Adipocyte (in vitro differentiated cells): ENCODE measurements at regions not wholly inside any gene's neighbourhood (a gene's known extent, or its start where the extent isn't known, plus 50 kb on each side); places are given as distances from the start of the nearest gene placed in this dataset.

Source experiments
- DNase-seq: peaks from one replicate; pipeline ENCODE4 v3.0.0-alpha.2; 2015; ENCODE audit warnings: low read depth
- H3K27me3 ChIP-seq: replicated peaks from 2 replicates; pipeline ENCODE4 v1.7.0; 2013; ENCODE audit warnings: mild to moderate bottlenecking, low read length, moderate library complexity; ENCODE audit not compliant: control insufficient read depth, insufficient read depth
- H3K36me3 ChIP-seq: 2 replicates; pipeline ENCODE4 v1.7.0; 2013; ENCODE audit warnings: low read length, mild to moderate bottlenecking, moderate library complexity; ENCODE audit not compliant: control insufficient read depth, insufficient read depth, severe bottlenecking
- H3K4me1 ChIP-seq: 2 replicates; pipeline ENCODE4 v1.7.0; 2013; ENCODE audit warnings: mild to moderate bottlenecking, low read length, moderate library complexity; ENCODE audit not compliant: control insufficient read depth, insufficient read depth
- H3K4me3 ChIP-seq: 2 replicates; pipeline ENCODE4 v1.7.0; 2013; ENCODE audit warnings: mild to moderate bottlenecking, low read length, moderate library complexity
- H3K9ac ChIP-seq: 2 replicates; pipeline ENCODE4 v1.7.0; 2013; ENCODE audit warnings: mild to moderate bottlenecking, low read length, moderate library complexity
- H3K9me3 ChIP-seq: 2 replicates; pipeline ENCODE4 v1.7.0; 2013; ENCODE audit warnings: mild to moderate bottlenecking, low read length, moderate library complexity; ENCODE audit not compliant: control insufficient read depth

DNA sequence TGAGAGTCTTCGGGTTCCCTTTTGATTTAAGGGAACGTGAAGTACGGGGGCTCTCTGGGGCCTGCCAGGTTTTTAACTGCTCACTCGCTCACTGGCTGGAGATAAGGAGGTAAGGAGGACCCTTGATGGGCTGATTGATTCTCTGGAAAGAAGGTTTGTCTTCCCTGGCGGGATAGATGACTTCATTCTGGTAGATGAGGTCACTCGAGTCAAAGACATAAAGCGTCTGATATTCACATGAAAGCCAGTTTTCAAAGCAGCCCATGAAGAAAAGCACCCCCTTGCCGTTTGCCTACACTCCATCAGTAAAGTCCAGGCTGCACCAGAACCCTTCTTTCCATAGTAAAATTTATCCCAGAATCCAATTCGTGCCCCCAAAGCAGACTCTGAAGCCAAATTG lies 233.7 kb upstream of the IRX5 start:
- no peak for DNase-seq
- Histone ChIP-seq H3K4me1 (no peaks in the 10 kb centered on the region), H3K27me3 (peaks cover 21% of the 10 kb centered on the region), H3K9ac (no peak overlapping the region), H3K36me3 (no peaks in the 10 kb centered on the region), H3K4me3 (no peak overlapping the region), H3K9me3 (peaks cover 15% of the 10 kb centered on the region)

- Histone ChIP-seq H3K4me3 (no peak overlapping the region), H3K27me3 (peaks cover 21% of the 10 kb centered on the region), H3K9me3 (peaks cover 13% of the 10 kb centered on the region), H3K9ac (no peak overlapping the region), H3K4me1 (no peaks in the 10 kb centered on the region), H3K36me3 (no peaks in the 10 kb centered on the region)
- DNase-seq, result no peak
Observed at GRCh38 chr16:54696522-54696921, 234.1 kb upstream of the IRX5 start.

GRCh38 chr16:54694651-54695050 lies 236.0 kb upstream of the IRX5 start:
- Histone ChIP-seq H3K9me3 (peaks cover under 1% of the 10 kb centered on the region), H3K36me3 (no peaks in the 10 kb centered on the region), H3K9ac (no peak overlapping the region), H3K4me3 (no peak overlapping the region), H3K4me1 (no peaks in the 10 kb centered on the region), H3K27me3 (peaks cover 21% of the 10 kb centered on the region)
- no peak for DNase-seq

DNA sequence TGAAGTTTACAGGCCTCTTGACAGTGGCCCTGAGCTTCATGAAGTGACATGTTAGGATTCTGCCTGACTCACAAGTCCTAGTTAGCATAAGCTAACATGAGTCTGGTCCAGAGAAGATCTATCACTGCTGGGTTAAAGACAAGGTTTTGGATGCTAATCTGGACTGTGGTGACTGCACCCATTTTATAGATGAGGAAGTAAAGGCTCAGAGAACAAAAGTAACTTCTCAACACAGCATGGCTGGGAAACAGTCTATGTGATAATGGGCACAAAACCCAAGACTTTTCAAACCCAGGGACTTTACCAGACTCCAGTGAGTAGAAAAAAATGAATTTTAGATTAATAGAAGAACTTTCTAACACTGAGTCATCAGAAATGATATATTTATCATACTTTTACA lies 236.8 kb upstream of the IRX5 start:
- Histone ChIP-seq H3K4me3 (no peak overlapping the region), H3K9ac (no peak overlapping the region), H3K4me1 (no peaks in the 10 kb centered on the region), H3K36me3 (no peaks in the 10 kb centered on the region), H3K27me3 (peaks cover 21% of the 10 kb centered on the region), H3K9me3 (no peaks in the 10 kb centered on the region)
- no peak for DNase-seq

DNA sequence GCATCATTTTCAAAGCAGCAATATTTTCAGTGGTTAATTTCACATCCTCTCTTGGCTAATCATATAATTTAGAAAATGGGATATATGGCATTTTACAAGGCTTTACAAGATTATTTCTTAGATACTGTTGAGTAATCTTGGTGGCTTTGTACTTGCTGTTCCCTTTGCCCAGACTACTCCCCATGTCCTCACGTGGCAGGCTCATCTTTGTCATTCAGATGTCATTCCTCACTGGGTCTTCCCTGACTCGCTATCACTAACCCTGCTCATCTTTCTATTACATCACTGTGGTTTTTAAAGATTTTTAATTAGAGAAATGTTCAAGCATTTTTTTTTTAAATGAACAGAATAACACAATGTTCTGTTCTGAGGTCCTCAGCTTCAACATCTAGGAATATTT lies 240.0 kb upstream of the IRX5 start:
- Histone ChIP-seq H3K4me3 (no peak overlapping the region), H3K9ac (no peak overlapping the region), H3K9me3 (no peaks in the 10 kb centered on the region), H3K36me3 (no peaks in the 10 kb centered on the region), H3K27me3 (peaks cover 5% of the 10 kb centered on the region), H3K4me1 (no peaks in the 10 kb centered on the region)
- DNase-seq, result no peak

- Histone ChIP-seq H3K4me1 (no peaks in the 10 kb centered on the region), H3K27me3 (peaks cover 3% of the 10 kb centered on the region), H3K4me3 (no peak overlapping the region)
Observed at GRCh38 chr16:54690306-54690705, 240.4 kb upstream of the IRX5 start.

GRCh38 chr16:54689072-54689865 lies 241.4 kb upstream of the IRX5 start:
- DNase-seq, result no peak
- H3K4me1 ChIP-seq, result no peaks in the 10 kb centered on the region
- H3K4me3 ChIP-seq, result no peak overlapping the region
- no peaks in the 10 kb centered on the region for H3K36me3 ChIP-seq
- peaks cover 10% of the 10 kb centered on the region for H3K27me3 ChIP-seq
- no peak overlapping the region for H3K9ac ChIP-seq
- H3K9me3 ChIP-seq, result peaks cover 3% of the 10 kb centered on the region

More at GRCh38 chr16:54690306-54690705, 240.4 kb upstream of the IRX5 start:
- Histone ChIP-seq H3K36me3 (no peaks in the 10 kb centered on the region), H3K9ac (no peak overlapping the region), H3K9me3 (no peaks in the 10 kb centered on the region)
- no peak for DNase-seq

- no peak overlapping the region for H3K9ac ChIP-seq
- peaks cover 3% of the 10 kb centered on the region for H3K9me3 ChIP-seq
- H3K36me3 ChIP-seq, result no peaks in the 10 kb centered on the region
- H3K4me3 ChIP-seq, result no peak overlapping the region
- no peak for DNase-seq
- H3K27me3 ChIP-seq, result peaks cover 16% of the 10 kb centered on the region
- no peaks in the 10 kb centered on the region for H3K4me1 ChIP-seq
Observed at GRCh38 chr16:54688339-54688738, 242.3 kb upstream of the IRX5 start.

DNA sequence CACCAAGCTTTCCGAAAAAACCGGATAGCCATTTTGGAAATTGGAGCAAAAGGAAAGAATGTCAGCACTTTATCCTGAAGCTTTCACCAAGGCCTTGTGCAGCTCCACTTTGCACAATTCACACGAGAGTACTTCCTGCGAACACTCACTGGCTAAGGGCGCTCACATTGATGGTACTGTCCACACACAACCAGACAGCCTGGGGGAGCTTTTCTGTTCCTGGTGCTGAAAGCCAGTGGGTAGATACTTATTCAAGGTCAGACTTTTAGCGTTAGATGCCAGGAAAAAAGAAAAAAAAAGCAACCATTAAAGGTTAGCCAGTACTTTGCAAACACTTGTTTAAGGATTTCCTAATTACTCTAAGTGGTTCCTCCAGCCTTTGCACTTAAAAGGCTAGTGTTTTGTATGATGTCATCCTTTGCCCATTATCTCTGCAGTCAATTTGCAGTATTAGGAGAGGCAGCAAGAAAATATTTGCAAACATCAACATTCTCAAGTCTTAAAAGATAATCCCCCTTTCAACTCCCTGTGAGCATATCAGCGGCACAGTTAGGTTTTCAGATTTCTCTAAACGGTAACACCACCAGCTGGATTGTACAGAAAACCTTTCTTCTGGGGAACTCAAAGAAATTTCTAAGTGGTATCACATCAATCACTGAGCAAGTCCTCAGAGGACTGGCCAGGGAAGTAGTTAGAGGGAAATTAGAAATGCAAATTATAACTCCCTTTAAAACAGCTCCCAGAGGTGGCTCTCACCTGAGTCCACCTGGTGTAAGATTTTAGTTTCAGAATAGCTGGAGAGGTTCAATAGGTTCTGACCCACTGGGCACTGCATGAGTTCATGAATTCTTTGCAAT lies 243.4 kb upstream of the IRX5 start:
- Histone ChIP-seq H3K36me3 (no peaks in the 10 kb centered on the region), H3K4me3 (no peak overlapping the region), H3K4me1 (no peaks in the 10 kb centered on the region), H3K27me3 (peaks cover 16% of the 10 kb centered on the region), H3K9ac (no peak overlapping the region), H3K9me3 (peaks cover 3% of the 10 kb centered on the region)
- no peak for DNase-seq

DNA sequence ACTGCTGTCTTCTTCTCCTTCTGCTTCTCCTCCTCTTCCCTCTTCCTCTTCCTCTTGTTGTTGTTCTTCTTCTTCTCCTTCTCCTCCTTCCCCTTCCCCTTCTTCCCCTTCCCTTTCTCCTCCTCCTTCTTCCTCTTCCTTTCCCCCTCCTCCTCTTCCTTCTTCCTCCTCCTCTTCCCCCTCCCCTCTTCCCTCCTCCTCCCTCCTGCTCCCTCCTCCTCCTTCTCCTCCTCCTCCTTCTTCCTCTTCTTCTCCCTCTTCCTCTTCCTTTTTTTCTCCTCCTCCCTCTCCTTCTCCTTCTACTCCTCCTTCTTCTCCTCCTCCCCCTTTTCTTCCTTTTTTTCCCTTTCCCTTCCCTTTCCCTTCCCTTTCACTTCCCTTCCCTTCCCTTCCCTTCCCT lies 245.0 kb upstream of the IRX5 start:
- Histone ChIP-seq H3K27me3 (peaks cover 16% of the 10 kb centered on the region), H3K4me3 (no peak overlapping the region), H3K9me3 (peaks cover 3% of the 10 kb centered on the region), H3K4me1 (no peaks in the 10 kb centered on the region), H3K9ac (no peak overlapping the region), H3K36me3 (no peaks in the 10 kb centered on the region)
- DNase-seq, result no peak

GRCh38 chr16:54679531-54679930 lies 251.1 kb upstream of the IRX5 start:
- Histone ChIP-seq H3K4me3 (no peak overlapping the region), H3K36me3 (no peaks in the 10 kb centered on the region), H3K9ac (no peak overlapping the region), H3K27me3 (peaks cover 12% of the 10 kb centered on the region), H3K4me1 (no peaks in the 10 kb centered on the region), H3K9me3 (peaks cover 2% of the 10 kb centered on the region)
- no peak for DNase-seq
